ENCODE measurements at regions not wholly inside any gene's neighbourhood (a gene's known extent, or its start where the extent isn't known, plus 50 kb on each side); places are given as distances from the start of the nearest gene placed in this dataset.

DNA sequence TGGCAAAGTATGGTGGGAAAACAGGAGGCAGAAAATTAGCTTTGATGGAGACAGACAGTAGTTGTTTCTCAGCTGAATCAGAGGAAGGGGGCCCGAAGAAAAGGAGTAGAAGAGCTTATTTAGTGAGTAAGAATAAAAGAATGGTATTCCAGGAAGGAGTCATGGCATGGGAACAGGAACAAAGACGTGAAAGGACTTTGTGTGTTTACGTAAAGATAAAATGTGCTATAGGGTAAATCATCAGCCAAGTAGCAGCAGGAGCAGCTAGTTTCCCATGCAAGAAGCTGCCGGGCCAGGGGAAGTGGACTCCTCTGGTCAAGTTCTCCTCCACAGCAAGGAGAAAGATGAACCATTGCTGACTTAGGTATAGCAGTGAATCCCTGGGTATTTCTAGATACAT is 454.5 kb downstream of the HINT1 start:
- H3K4me1 ChIP-seq (ENCODE audit: insufficient read depth, low read length) = peaks cover 4% of the 10 kb centered on the region
- no peaks in the 10 kb centered on the region for H4K20me1 ChIP-seq (ENCODE audit: insufficient read depth, low read length)
- no peak overlapping the region for H3K4me2 ChIP-seq (ENCODE audit: insufficient read depth, low read length)
- H3K27me3 ChIP-seq (ENCODE audit: insufficient read depth, low read length) = no peaks in the 10 kb centered on the region
- no peaks in the 10 kb centered on the region for H3K79me2 ChIP-seq (ENCODE audit: insufficient read depth, low read length)
- DNase-seq (ENCODE audit: insufficient read length, low spot score, missing footprints) = no peak
- H3K36me3 ChIP-seq (ENCODE audit: insufficient read depth, low read length) = no peaks in the 10 kb centered on the region
- H3K27ac ChIP-seq (ENCODE audit: low read depth, low read length) = peak overlapping the region; percentile 41
- H3K9me3 ChIP-seq (ENCODE audit: low read depth, low read length) = no peaks in the 10 kb centered on the region
- H3K4me3 ChIP-seq (ENCODE audit: insufficient read depth, low read length) = no peak overlapping the region
- TF ChIP-seq, protein P1, sequence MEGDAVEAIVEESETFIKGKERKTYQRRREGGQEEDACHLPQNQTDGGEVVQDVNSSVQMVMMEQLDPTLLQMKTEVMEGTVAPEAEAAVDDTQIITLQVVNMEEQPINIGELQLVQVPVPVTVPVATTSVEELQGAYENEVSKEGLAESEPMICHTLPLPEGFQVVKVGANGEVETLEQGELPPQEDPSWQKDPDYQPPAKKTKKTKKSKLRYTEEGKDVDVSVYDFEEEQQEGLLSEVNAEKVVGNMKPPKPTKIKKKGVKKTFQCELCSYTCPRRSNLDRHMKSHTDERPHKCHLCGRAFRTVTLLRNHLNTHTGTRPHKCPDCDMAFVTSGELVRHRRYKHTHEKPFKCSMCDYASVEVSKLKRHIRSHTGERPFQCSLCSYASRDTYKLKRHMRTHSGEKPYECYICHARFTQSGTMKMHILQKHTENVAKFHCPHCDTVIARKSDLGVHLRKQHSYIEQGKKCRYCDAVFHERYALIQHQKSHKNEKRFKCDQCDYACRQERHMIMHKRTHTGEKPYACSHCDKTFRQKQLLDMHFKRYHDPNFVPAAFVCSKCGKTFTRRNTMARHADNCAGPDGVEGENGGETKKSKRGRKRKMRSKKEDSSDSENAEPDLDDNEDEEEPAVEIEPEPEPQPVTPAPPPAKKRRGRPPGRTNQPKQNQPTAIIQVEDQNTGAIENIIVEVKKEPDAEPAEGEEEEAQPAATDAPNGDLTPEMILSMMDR (IDR thresholded peaks at IDR 0.05; ENCODE audit: extremely low read depth, low read depth, low read length) = no peak
- H2AFZ ChIP-seq (ENCODE audit: low read length) = peak overlapping the region; percentile 36

DNA sequence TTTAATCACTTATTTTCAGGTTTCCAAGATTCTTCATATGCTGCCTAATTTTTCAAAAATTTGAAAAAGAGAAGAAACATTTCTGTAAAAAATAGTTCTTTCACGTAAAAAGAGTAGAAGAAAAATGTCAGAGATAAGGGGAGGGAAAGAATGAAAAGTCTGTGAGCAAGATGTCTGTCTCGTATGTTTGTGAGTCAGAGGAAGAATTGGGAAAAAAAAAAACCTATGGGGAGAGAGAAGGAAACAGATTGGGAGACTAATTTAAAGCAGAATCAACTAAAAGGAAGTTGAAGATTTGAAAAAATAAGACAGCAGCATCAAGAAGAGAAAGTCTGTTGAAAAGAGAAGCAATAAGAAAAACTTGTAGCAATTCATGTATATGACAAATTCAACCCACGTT is 456.3 kb downstream of the HINT1 start:
- Histone ChIP-seq H3K4me1 (ENCODE audit: insufficient read depth, low read length) (peaks cover 4% of the 10 kb centered on the region), H3K27ac (ENCODE audit: low read depth, low read length) (no peak overlapping the region), H3K79me2 (ENCODE audit: insufficient read depth, low read length) (no peaks in the 10 kb centered on the region), H4K20me1 (ENCODE audit: insufficient read depth, low read length) (no peaks in the 10 kb centered on the region), H3K9me3 (ENCODE audit: low read depth, low read length) (no peaks in the 10 kb centered on the region), H2AFZ (ENCODE audit: low read length) (no peak overlapping the region), H3K4me3 (ENCODE audit: insufficient read depth, low read length) (no peak overlapping the region), H3K36me3 (ENCODE audit: insufficient read depth, low read length) (no peaks in the 10 kb centered on the region), H3K4me2 (ENCODE audit: insufficient read depth, low read length) (peak overlapping the region; percentile 24), H3K27me3 (ENCODE audit: insufficient read depth, low read length) (no peaks in the 10 kb centered on the region)
- DNase-seq (ENCODE audit: insufficient read length, low spot score, missing footprints) = no peak
- TF ChIP-seq, protein P1 (IDR thresholded peaks at IDR 0.05; ENCODE audit: extremely low read depth, low read depth, low read length) = no peak

DNA sequence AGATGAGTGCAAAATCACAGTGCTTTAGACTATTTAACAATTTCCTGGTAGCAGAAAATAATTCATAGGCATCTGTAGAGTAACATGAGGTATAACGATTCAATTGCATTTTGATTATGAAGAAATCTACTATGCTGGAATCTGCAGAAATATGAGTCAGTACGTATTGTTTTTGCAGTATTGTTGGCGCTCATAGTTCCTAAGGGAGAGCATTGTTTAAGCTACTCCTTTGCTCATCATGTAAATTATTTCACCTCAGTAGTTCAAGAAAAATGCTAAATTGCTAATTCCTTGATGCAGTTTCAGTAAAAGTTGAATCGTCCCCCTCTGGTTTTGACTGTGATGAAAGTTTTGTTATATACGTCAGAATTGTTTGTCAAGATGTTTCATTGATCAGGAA is 458.4 kb downstream of the HINT1 start:
- Histone ChIP-seq H3K4me1 (ENCODE audit: insufficient read depth, low read length) (peaks cover 4% of the 10 kb centered on the region), H3K4me2 (ENCODE audit: insufficient read depth, low read length) (no peak overlapping the region), H3K4me3 (ENCODE audit: insufficient read depth, low read length) (no peak overlapping the region), H3K9me3 (ENCODE audit: low read depth, low read length) (no peaks in the 10 kb centered on the region), H2AFZ (ENCODE audit: low read length) (no peak overlapping the region), H3K36me3 (ENCODE audit: insufficient read depth, low read length) (no peaks in the 10 kb centered on the region), H3K79me2 (ENCODE audit: insufficient read depth, low read length) (no peaks in the 10 kb centered on the region), H3K27ac (ENCODE audit: low read depth, low read length) (no peak overlapping the region), H3K27me3 (ENCODE audit: insufficient read depth, low read length) (no peaks in the 10 kb centered on the region), H4K20me1 (ENCODE audit: insufficient read depth, low read length) (no peaks in the 10 kb centered on the region)
- TF ChIP-seq, protein P1 (IDR thresholded peaks at IDR 0.05; ENCODE audit: extremely low read depth, low read depth, low read length) = no peak
- DNase-seq (ENCODE audit: insufficient read length, low spot score, missing footprints) = no peak

DNA sequence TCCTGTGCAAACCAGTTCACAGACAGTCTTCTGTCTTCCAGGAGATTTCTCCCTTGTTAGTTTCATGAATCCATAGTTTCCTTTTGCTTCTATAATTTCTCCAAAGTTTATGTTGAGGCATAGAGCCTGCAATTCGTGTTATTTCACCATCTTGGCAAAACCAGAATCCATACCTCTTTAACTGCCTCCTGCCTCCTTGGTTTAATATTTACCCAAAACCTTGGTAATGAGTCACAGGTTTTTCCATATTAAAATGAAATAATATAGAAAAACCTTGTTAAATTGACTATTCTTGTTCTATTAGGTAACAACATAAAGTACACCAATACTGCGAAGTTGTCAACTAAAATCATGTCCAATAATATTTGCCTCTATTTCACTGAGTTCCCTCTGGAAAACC is 459.7 kb downstream of the HINT1 start:
- H3K27me3 ChIP-seq (ENCODE audit: insufficient read depth, low read length) = no peaks in the 10 kb centered on the region
- no peak overlapping the region for H3K27ac ChIP-seq (ENCODE audit: low read depth, low read length)
- no peak overlapping the region for H3K4me3 ChIP-seq (ENCODE audit: insufficient read depth, low read length)
- no peaks in the 10 kb centered on the region for H3K36me3 ChIP-seq (ENCODE audit: insufficient read depth, low read length)
- DNase-seq (ENCODE audit: insufficient read length, low spot score, missing footprints) = no peak
- H4K20me1 ChIP-seq (ENCODE audit: insufficient read depth, low read length) = no peaks in the 10 kb centered on the region
- H3K4me2 ChIP-seq (ENCODE audit: insufficient read depth, low read length) = no peak overlapping the region
- TF ChIP-seq, protein P1 (IDR thresholded peaks at IDR 0.05; ENCODE audit: extremely low read depth, low read depth, low read length) = no peak
- no peaks in the 10 kb centered on the region for H3K4me1 ChIP-seq (ENCODE audit: insufficient read depth, low read length)
- H3K79me2 ChIP-seq (ENCODE audit: insufficient read depth, low read length) = no peaks in the 10 kb centered on the region
- H3K9me3 ChIP-seq (ENCODE audit: low read depth, low read length) = no peaks in the 10 kb centered on the region
- no peak overlapping the region for H2AFZ ChIP-seq (ENCODE audit: low read length)
